Caco-2 (cell line): ENCODE measurements at regions not wholly inside any gene's neighbourhood (a gene's known extent, or its start where the extent isn't known, plus 50 kb on each side); places are given as distances from the start of the nearest gene placed in this dataset.

ENCODE experiments used
- BruUV-seq: library from RNA; stranded (reverse); fragments of 400-500 nt; replicated peaks from 2 replicates; lab custom pipeline; 2021; lab: Mats Ljungman, UMichigan
- CTCF ChIA-PET: fragments of 300-600 bp; sonication (Branson Sonifier 250); formaldehyde crosslinking; loops from one replicate; lab custom pipeline; 2022; ENCODE audit warnings: antibody characterized with exemption; lab: Charles Lee
- POLR2A ChIA-PET: fragments of 300-600 bp; sonication (Branson Sonifier 250); formaldehyde crosslinking; loops from one replicate; lab custom pipeline; 2022; ENCODE audit warnings: antibody characterized with exemption; lab: Charles Lee
- DNase-seq, 2 experiments: peaks; one replicate each; pipeline versions ENCODE4 v3.0.0 to v3.0.0-alpha.2; 2020 to 2022
- H3K27me3 ChIP-seq: replicated peaks from 2 replicates; pipeline ENCODE4 v1.6.0; 2011; ENCODE audit warnings: low read length; ENCODE audit not compliant: control insufficient read depth, insufficient read depth
- H3K36me3 ChIP-seq: 2 replicates; pipeline ENCODE4 v1.5.1; 2011; ENCODE audit warnings: low read length; ENCODE audit not compliant: control insufficient read depth, insufficient read depth
- H3K4me1 ChIP-seq: fragments of 250-450 bp; sonication (Bioruptor Pico); 2 replicates; pipeline ENCODE4 v1.5.1; 2020; ENCODE audit warnings: mild to moderate bottlenecking
- H3K4me3 ChIP-seq: 2 replicates; pipeline ENCODE4 v1.5.1; 2011; ENCODE audit warnings: low read depth, mild to moderate bottlenecking, control low read depth, low read length
- H3K9me3 ChIP-seq: fragments of 250-450 bp; sonication (Bioruptor Pico); 2 replicates; pipeline ENCODE4 v1.5.1; 2020; ENCODE audit warnings: mild to moderate bottlenecking, moderate library complexity
- H3K27ac Mint-ChIP-seq: one replicate; pipeline ENCODE4 v1.8.0; 2022; ENCODE audit warnings: mixed read lengths; ENCODE audit not compliant: unreplicated experiment
- H3K27me3 Mint-ChIP-seq: one replicate; pipeline ENCODE4 v1.8.0; 2022; ENCODE audit warnings: mixed read lengths; ENCODE audit not compliant: insufficient read depth, unreplicated experiment
- H3K36me3 Mint-ChIP-seq: one replicate; pipeline ENCODE4 v1.8.0; 2022; ENCODE audit warnings: mild to moderate bottlenecking, mixed read lengths; ENCODE audit not compliant: insufficient read depth, unreplicated experiment
- H3K4me1 Mint-ChIP-seq: one replicate; pipeline ENCODE4 v1.8.0; 2022; ENCODE audit warnings: low read depth, mixed read lengths; ENCODE audit not compliant: unreplicated experiment
- H3K4me3 Mint-ChIP-seq: one replicate; pipeline ENCODE4 v1.8.0; 2022; ENCODE audit warnings: mild to moderate bottlenecking, moderate library complexity, mixed read lengths; ENCODE audit not compliant: unreplicated experiment
- H3K9me3 Mint-ChIP-seq: one replicate; pipeline ENCODE4 v1.8.0; 2022; ENCODE audit warnings: mixed read lengths; ENCODE audit not compliant: unreplicated experiment
- intact Hi-C: fragments of 100-400 bp; cut with micrococcal nuclease; formaldehyde crosslinking; loops from one replicate; pipeline ENCODE4 v1.10.0; 2022; ENCODE audit not compliant: unreplicated experiment
- TF ChIP-seq, protein P1 (sequence below), 2 experiments: fragments of 200-600 bp in 1 of 2; IDR thresholded peaks; 1 replicate in 1 of 2; 2 replicates in 1 of 2; pipeline versions ENCODE4 v1.5.1 to v1.8.0; 2011 to 2022; ENCODE audit warnings: antibody characterized with exemption in 1 of 2, control low read depth in 1 of 2, inconsistent platforms in 1 of 2, low read depth in 1 of 2, low read length in 1 of 2, mild to moderate bottlenecking in 1 of 2, moderate library complexity in 1 of 2; ENCODE audit not compliant: insufficient read depth in 1 of 2, severe bottlenecking in 1 of 2, unreplicated experiment in 1 of 2

DNA sequence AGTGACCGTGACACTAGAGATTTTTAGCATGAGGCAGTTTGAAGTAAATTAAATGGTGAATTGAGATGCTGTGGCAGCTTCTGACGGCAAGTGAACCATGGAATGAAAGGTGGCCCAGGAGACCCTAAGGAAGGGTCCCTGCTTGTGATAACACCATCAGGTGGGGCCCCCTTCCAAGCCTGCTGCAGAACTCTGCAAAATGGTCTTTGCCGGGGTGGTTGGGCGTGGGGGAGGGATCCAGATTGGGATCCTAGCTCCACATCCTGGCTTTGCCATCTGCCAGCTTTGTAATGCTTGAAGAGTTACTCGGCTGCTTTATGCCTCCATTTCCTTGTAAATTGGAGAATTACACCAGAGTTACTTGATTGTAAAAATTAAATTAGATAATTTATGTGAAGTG lies 222.6 kb upstream of the NFE2L3 start:
- Mint-ChIP-seq H3K4me1 (no peaks in the 10 kb centered on the region), H3K4me3 (no peak overlapping the region), H3K36me3 (no peaks in the 10 kb centered on the region), H3K9me3 (peaks cover 9% of the 10 kb centered on the region), H3K27me3 (no peaks in the 10 kb centered on the region), H3K27ac (no peak overlapping the region)
- DNase-seq = no peak
- intact Hi-C loops = no loop called here
- TF ChIP-seq, protein P1, sequence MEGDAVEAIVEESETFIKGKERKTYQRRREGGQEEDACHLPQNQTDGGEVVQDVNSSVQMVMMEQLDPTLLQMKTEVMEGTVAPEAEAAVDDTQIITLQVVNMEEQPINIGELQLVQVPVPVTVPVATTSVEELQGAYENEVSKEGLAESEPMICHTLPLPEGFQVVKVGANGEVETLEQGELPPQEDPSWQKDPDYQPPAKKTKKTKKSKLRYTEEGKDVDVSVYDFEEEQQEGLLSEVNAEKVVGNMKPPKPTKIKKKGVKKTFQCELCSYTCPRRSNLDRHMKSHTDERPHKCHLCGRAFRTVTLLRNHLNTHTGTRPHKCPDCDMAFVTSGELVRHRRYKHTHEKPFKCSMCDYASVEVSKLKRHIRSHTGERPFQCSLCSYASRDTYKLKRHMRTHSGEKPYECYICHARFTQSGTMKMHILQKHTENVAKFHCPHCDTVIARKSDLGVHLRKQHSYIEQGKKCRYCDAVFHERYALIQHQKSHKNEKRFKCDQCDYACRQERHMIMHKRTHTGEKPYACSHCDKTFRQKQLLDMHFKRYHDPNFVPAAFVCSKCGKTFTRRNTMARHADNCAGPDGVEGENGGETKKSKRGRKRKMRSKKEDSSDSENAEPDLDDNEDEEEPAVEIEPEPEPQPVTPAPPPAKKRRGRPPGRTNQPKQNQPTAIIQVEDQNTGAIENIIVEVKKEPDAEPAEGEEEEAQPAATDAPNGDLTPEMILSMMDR (IDR thresholded peaks at IDR 0.05; ENCODE audit: insufficient read depth in 1 of 2, low read depth in 1 of 2, low read length in 1 of 2, severe bottlenecking in 1 of 2, unreplicated experiment in 1 of 2) = no peak
- no peaks in the 10 kb centered on the region for H3K36me3 ChIP-seq
- no peak overlapping the region for H3K4me3 ChIP-seq
- CTCF ChIA-PET = no interaction called here
- peaks cover 8% of the 10 kb centered on the region; the same call in 1 of the 2 replicates for H3K9me3 ChIP-seq
- no peaks in the 10 kb centered on the region for H3K27me3 ChIP-seq
- POLR2A ChIA-PET = no interaction called here
- no TSS peak for BruUV-seq
- no peaks in the 10 kb centered on the region for H3K4me1 ChIP-seq

- BruUV-seq = no TSS peak
- H3K27ac Mint-ChIP-seq = no peak overlapping the region
- no peaks in the 10 kb centered on the region for H3K36me3 Mint-ChIP-seq
- Histone ChIP-seq H3K4me1 (no peaks in the 10 kb centered on the region), H3K9me3 (peaks cover 10% of the 10 kb centered on the region; the same call in 1 of the 2 replicates), H3K36me3 (no peaks in the 10 kb centered on the region), H3K4me3 (no peak overlapping the region), H3K27me3 (no peaks in the 10 kb centered on the region)
- POLR2A ChIA-PET = no interaction called here
- intact Hi-C loops = no loop called here
- CTCF ChIA-PET = no interaction called here
- peaks cover 6% of the 10 kb centered on the region for H3K27me3 Mint-ChIP-seq
- peaks cover 18% of the 10 kb centered on the region for H3K9me3 Mint-ChIP-seq
- no peak overlapping the region for H3K4me3 Mint-ChIP-seq
- H3K4me1 Mint-ChIP-seq = no peaks in the 10 kb centered on the region
- DNase-seq = no peak
- TF ChIP-seq, protein P1 (IDR thresholded peaks at IDR 0.05; ENCODE audit: insufficient read depth in 1 of 2, low read depth in 1 of 2, low read length in 1 of 2, severe bottlenecking in 1 of 2, unreplicated experiment in 1 of 2) = no peak
Observed at GRCh38 chr7:25930492-25931048, 221.4 kb upstream of the NFE2L3 start.

- Mint-ChIP-seq H3K9me3 (peaks cover 18% of the 10 kb centered on the region), H3K4me1 (no peaks in the 10 kb centered on the region), H3K27ac (no peak overlapping the region), H3K27me3 (peaks cover 9% of the 10 kb centered on the region), H3K36me3 (no peaks in the 10 kb centered on the region), H3K4me3 (no peak overlapping the region)
- no peaks in the 10 kb centered on the region for H3K27me3 ChIP-seq
- H3K4me1 ChIP-seq = no peaks in the 10 kb centered on the region
- ChIA-PET CTCF (no interaction called here), POLR2A (no interaction called here)
- no peak overlapping the region for H3K4me3 ChIP-seq
- intact Hi-C loops = no loop called here
- H3K36me3 ChIP-seq = no peaks in the 10 kb centered on the region
- DNase-seq = no peak
- BruUV-seq = no TSS peak
- H3K9me3 ChIP-seq = peaks cover 10% of the 10 kb centered on the region; the same call in 1 of the 2 replicates
- TF ChIP-seq, protein P1 (IDR thresholded peaks at IDR 0.05; ENCODE audit: insufficient read depth in 1 of 2, low read depth in 1 of 2, low read length in 1 of 2, severe bottlenecking in 1 of 2, unreplicated experiment in 1 of 2) = no peak
Observed at GRCh38 chr7:25931156-25931555, 220.8 kb upstream of the NFE2L3 start.
